Loucy (cell line): ENCODE measurements at regions not wholly inside any gene's neighbourhood (a gene's known extent, or its start where the extent isn't known, plus 50 kb on each side); places are given as distances from the start of the nearest gene placed in this dataset.

Experiments
- H2AFZ ChIP-seq: fragments of 200-600 bp; sonication (generic); 2 replicates; pipeline ENCODE4 v1.6.0; 2016; ENCODE audit warnings: antibody characterized with exemption, mild to moderate bottlenecking, low read length, moderate library complexity
- H3F3A ChIP-seq: fragments of 200-600 bp; 2 replicates; pipeline ENCODE4 v1.6.0; 2016; ENCODE audit warnings: antibody characterized with exemption, low read depth, mild to moderate bottlenecking
- H3K27me3 ChIP-seq: fragments of 200-600 bp; sonication (generic); 2 replicates; pipeline ENCODE4 v1.6.1; 2014; ENCODE audit warnings: low read length, mild to moderate bottlenecking; ENCODE audit not compliant: insufficient read depth, poor library complexity, severe bottlenecking
- H3K36me3 ChIP-seq: fragments of 200-600 bp; sonication (generic); 2 replicates; pipeline ENCODE4 v1.6.1; 2016; ENCODE audit warnings: low read length; ENCODE audit not compliant: insufficient read depth
- H3K4me1 ChIP-seq: fragments of 200-600 bp; sonication (generic); 2 replicates; pipeline ENCODE4 v1.5.1; 2014; ENCODE audit warnings: low read length, mild to moderate bottlenecking; ENCODE audit not compliant: insufficient read depth, poor library complexity, severe bottlenecking
- H3K4me2 ChIP-seq: fragments of 200-600 bp; sonication (generic); 2 replicates; pipeline ENCODE4 v1.6.0; 2014; ENCODE audit warnings: antibody characterized with exemption, low read length, low read depth, mild to moderate bottlenecking; ENCODE audit not compliant: poor library complexity, severe bottlenecking
- H3K4me3 ChIP-seq: fragments of 200-600 bp; sonication (generic); 2 replicates; pipeline ENCODE4 v1.5.1; 2014; ENCODE audit warnings: low read length, mild to moderate bottlenecking, mixed read lengths; ENCODE audit not compliant: poor library complexity, severe bottlenecking
- H3K79me2 ChIP-seq: fragments of 200-600 bp; sonication (generic); 2 replicates; pipeline ENCODE4 v1.6.1; 2014; ENCODE audit warnings: low read length; ENCODE audit not compliant: insufficient read depth
- H3K9ac ChIP-seq: fragments of 200-600 bp; sonication (generic); 2 replicates; pipeline ENCODE4 v1.6.0; 2014; ENCODE audit warnings: mild to moderate bottlenecking, low read depth, low read length, moderate library complexity; ENCODE audit not compliant: poor library complexity, severe bottlenecking
- H3K9me2 ChIP-seq: fragments of 200-600 bp; sonication (generic); replicated peaks from 2 replicates; pipeline ENCODE4 v1.6.1; 2016; ENCODE audit warnings: low read depth, low read length, mixed read lengths
- H3K9me3 ChIP-seq: fragments of 200-600 bp; sonication (generic); 2 replicates; pipeline ENCODE4 v1.6.1; 2014; ENCODE audit warnings: mild to moderate bottlenecking, antibody characterized with exemption, low read length, low read depth; ENCODE audit not compliant: insufficient read depth
- H4K20me1 ChIP-seq: fragments of 200-600 bp; sonication (generic); 2 replicates; pipeline ENCODE4 v1.6.0; 2014; ENCODE audit warnings: antibody characterized with exemption, low read length, mild to moderate bottlenecking; ENCODE audit not compliant: insufficient read depth, poor library complexity, severe bottlenecking
- CTCF ChIP-seq: fragments of 200-600 bp; sonication (generic); conservative IDR thresholded peaks from 2 replicates; pipeline ENCODE4 v1.5.1; 2014; ENCODE audit warnings: mild to moderate bottlenecking, antibody characterized with exemption, low read length
- EZH2phosphoT487 ChIP-seq: fragments of 200-600 bp; IDR thresholded peaks from 2 replicates; pipeline ENCODE4 v1.6.1; 2018; ENCODE audit warnings: antibody characterized with exemption, mild to moderate bottlenecking, moderate library complexity, borderline replicate concordance

GRCh38 chr14:84877061-84877460 is 652.9 kb upstream of the FLRT2 start:
- no peak overlapping the region for H3K4me2 ChIP-seq
- no peaks in the 10 kb centered on the region for H3K36me3 ChIP-seq
- H3K27me3 ChIP-seq, result no peaks in the 10 kb centered on the region
- no peaks in the 10 kb centered on the region for H3K9me2 ChIP-seq
- H3K79me2 ChIP-seq, result no peaks in the 10 kb centered on the region
- H3K4me3 ChIP-seq, result no peak overlapping the region
- H4K20me1 ChIP-seq, result no peaks in the 10 kb centered on the region
- TF ChIP-seq CTCF, result no peak
- no peak for TF ChIP-seq EZH2phosphoT487
- no peaks in the 10 kb centered on the region for H3K9me3 ChIP-seq
- no peaks in the 10 kb centered on the region for H3K4me1 ChIP-seq
- H2AFZ ChIP-seq, result no peak overlapping the region
- H3K9ac ChIP-seq, result no peak overlapping the region
- H3F3A ChIP-seq, result no peaks in the 10 kb centered on the region

GRCh38 chr14:84882830-84883229 is 647.1 kb upstream of the FLRT2 start:
- Histone ChIP-seq H3K79me2 (no peaks in the 10 kb centered on the region), H3K4me1 (no peaks in the 10 kb centered on the region), H3K9me3 (no peaks in the 10 kb centered on the region)

DNA sequence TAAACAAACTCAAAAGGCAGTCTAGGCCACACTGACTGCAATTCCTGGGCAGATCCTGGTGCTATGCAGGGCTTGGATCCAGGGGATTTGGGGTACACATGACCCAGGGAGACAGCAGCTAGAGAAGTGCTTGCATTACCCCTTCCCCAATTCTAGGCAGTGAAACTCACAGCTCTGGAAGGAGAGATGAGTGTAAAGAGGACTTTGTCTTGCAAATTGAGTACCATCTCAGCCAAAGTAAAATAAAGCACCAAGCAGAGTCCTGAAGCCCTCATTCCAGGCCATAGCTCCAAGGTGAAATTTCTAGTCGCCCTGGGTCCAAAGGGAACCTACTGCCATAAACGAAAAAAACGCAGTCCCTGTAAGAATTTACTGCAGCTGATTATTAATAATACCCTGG is 644.9 kb upstream of the FLRT2 start:
- H3K4me2 ChIP-seq, result no peak overlapping the region
- H3K27me3 ChIP-seq, result no peaks in the 10 kb centered on the region
- H3K79me2 ChIP-seq, result no peaks in the 10 kb centered on the region
- H3K9me2 ChIP-seq, result 0 out of 2 replicates have a peak, but pooled peaks cover 4% of the 10 kb centered on the region
- TF ChIP-seq CTCF, result no peak
- no peak for TF ChIP-seq EZH2phosphoT487
- no peak overlapping the region for H3K9ac ChIP-seq
- H3K9me3 ChIP-seq, result no peaks in the 10 kb centered on the region
- no peak overlapping the region for H3K4me3 ChIP-seq
- H3F3A ChIP-seq, result no peaks in the 10 kb centered on the region
- no peaks in the 10 kb centered on the region for H3K4me1 ChIP-seq
- H2AFZ ChIP-seq, result no peak overlapping the region
- no peaks in the 10 kb centered on the region for H4K20me1 ChIP-seq
- no peaks in the 10 kb centered on the region for H3K36me3 ChIP-seq

More at GRCh38 chr14:84882830-84883229, 647.1 kb upstream of the FLRT2 start:
- Histone ChIP-seq H2AFZ (no peak overlapping the region), H3F3A (no peaks in the 10 kb centered on the region), H3K9ac (no peak overlapping the region), H4K20me1 (no peaks in the 10 kb centered on the region), H3K27me3 (no peaks in the 10 kb centered on the region), H3K4me3 (no peak overlapping the region), H3K9me2 (0 out of 2 replicates have a peak, but pooled peaks cover 4% of the 10 kb centered on the region), H3K36me3 (no peaks in the 10 kb centered on the region), H3K4me2 (no peak overlapping the region)
- TF ChIP-seq CTCF, result no peak
- TF ChIP-seq EZH2phosphoT487, result no peak
